IPS-20b (cell line): ENCODE measurements at regions not wholly inside any gene's neighbourhood (a gene's known extent, or its start where the extent isn't known, plus 50 kb on each side); places are given as distances from the start of the nearest gene placed in this dataset.

Source experiments
- H3K27ac ChIP-seq: one replicate; pipeline ENCODE4 v1.5.1; 2013; ENCODE audit warnings: low read length
- H3K27me3 ChIP-seq: 2 replicates; pipeline ENCODE4 v1.6.1; 2013; ENCODE audit warnings: mild to moderate bottlenecking, low read length, inconsistent platforms; ENCODE audit not compliant: insufficient read depth
- H3K36me3 ChIP-seq: 2 replicates; pipeline ENCODE4 v1.6.1; 2013; ENCODE audit warnings: low read depth, mild to moderate bottlenecking, inconsistent platforms, low read length, moderate library complexity; ENCODE audit not compliant: insufficient read depth
- H3K4me1 ChIP-seq: 2 replicates; pipeline ENCODE4 v1.6.1; 2013; ENCODE audit warnings: mild to moderate bottlenecking, control low read depth, inconsistent platforms, low read length, moderate library complexity; ENCODE audit not compliant: insufficient read depth
- H3K4me3 ChIP-seq: 2 replicates; pipeline ENCODE4 v1.5.1; 2013; ENCODE audit warnings: mild to moderate bottlenecking, low read length, inconsistent platforms
- H3K9ac ChIP-seq: 2 replicates; pipeline ENCODE4 v1.6.1; 2013; ENCODE audit warnings: low read depth, mild to moderate bottlenecking, inconsistent platforms, low read length, moderate library complexity
- H3K9me3 ChIP-seq: 2 replicates; pipeline ENCODE4 v1.6.1; 2013; ENCODE audit warnings: mild to moderate bottlenecking, low read depth, low read length, inconsistent platforms; ENCODE audit not compliant: insufficient read depth

DNA sequence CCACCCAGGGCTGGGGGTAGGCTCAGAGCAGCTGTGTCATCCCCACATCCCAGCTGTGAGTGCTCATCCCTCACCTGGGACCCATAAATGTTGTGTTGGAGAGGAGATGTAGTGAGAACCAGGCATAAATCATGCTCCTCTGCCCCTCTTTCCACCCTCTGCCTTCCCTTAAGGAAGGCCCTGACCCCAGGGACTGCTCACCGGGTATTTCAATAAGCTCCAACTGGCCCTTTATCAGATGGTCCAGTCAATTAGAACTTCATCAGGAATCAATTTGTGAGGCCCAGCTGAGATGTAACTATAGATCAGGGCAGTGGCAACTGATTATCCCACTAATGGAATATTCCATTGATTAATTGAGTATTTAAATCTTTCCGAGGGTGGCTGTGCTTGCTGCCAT lies 50.8 kb upstream of the NTRK3 start:
- Histone ChIP-seq H3K4me1 (no peaks in the 10 kb centered on the region), H3K4me3 (no peak overlapping the region), H3K9ac (no peak overlapping the region), H3K9me3 (no peaks in the 10 kb centered on the region), H3K27ac (no peak overlapping the region), H3K27me3 (peaks cover 4% of the 10 kb centered on the region; the same call in 1 of the 2 replicates), H3K36me3 (no peaks in the 10 kb centered on the region)
